NB4 (cell line): ENCODE measurements at regions not wholly inside any gene's neighbourhood (a gene's known extent, or its start where the extent isn't known, plus 50 kb on each side); places are given as distances from the start of the nearest gene placed in this dataset.

Experiments
- CTCF ChIP-seq: IDR thresholded peaks from one replicate; pipeline ENCODE4 v1.5.1; 2012; ENCODE audit warnings: low read depth, low read length
- MAX ChIP-seq: IDR thresholded peaks from 2 replicates; pipeline ENCODE4 v1.6.1; 2011; ENCODE audit warnings: low read depth, low read length
- POLR2A ChIP-seq: IDR thresholded peaks from 2 replicates; pipeline ENCODE4 v1.6.1; 2011; ENCODE audit warnings: mild to moderate bottlenecking; ENCODE audit not compliant: insufficient read length; ENCODE audit errors: extremely low read depth

GRCh38 chr10:2935647-2936386 is 131.5 kb upstream of the PFKP start:
- TF ChIP-seq MAX (no peak), CTCF (no peak), POLR2A (no peak)
